GM18508 (cell line): ENCODE measurements at regions not wholly inside any gene's neighbourhood (a gene's known extent, or its start where the extent isn't known, plus 50 kb on each side); places are given as distances from the start of the nearest gene placed in this dataset.
"Not testable (repeated sequence)": the region's sequence is repeated elsewhere in the genome, so short reads cannot be mapped to it uniquely, and the experiment has no call there.

Experiments used
- ATAC-seq: cut with Tn5 transposase; IDR thresholded peaks from one replicate; pipeline ENCODE4 v1.9.1; 2021; ENCODE audit warnings: moderate number of reproducible peaks; ENCODE audit not compliant: insufficient read depth, unreplicated experiment

DNA sequence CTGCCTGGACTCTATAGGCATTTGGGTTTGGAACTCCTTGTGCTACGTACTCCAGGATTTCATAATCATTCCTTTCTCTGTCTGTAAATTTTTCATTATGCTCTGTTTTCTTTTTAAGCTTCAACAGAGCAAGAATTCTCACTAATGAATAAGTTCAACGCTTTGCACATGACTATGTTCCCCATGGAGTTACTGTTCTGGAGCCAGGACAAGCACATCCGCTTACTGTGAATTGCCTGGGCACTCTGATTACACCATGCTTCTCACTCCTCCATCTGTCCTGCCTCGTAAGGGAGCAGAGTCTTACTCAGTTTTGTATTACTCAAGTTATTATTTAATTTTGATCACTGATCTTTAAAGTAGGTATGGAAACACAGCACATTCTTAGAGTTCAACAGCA is 472.7 kb downstream of the RAP2B start:
- no peak for ATAC-seq

DNA sequence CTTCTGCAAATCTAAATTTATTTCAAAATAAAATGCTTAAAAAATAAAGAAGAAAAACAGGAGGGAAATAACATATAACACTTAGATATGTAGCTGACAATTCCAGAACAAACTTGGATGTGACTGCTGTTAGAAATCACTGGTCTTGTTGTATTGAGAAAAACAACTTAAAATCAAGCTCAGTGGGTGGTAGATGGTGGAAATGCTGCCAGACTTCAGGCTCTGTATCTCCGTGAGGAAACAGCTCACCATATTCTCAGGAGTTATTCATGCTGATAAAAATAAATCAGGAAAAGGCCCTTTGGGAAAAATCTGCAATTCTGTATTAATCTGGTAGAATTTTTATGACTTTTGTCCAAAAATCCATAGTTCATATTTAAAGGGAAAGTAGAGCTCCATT is 477.6 kb downstream of the RAP2B start:
- ATAC-seq = no peak

DNA sequence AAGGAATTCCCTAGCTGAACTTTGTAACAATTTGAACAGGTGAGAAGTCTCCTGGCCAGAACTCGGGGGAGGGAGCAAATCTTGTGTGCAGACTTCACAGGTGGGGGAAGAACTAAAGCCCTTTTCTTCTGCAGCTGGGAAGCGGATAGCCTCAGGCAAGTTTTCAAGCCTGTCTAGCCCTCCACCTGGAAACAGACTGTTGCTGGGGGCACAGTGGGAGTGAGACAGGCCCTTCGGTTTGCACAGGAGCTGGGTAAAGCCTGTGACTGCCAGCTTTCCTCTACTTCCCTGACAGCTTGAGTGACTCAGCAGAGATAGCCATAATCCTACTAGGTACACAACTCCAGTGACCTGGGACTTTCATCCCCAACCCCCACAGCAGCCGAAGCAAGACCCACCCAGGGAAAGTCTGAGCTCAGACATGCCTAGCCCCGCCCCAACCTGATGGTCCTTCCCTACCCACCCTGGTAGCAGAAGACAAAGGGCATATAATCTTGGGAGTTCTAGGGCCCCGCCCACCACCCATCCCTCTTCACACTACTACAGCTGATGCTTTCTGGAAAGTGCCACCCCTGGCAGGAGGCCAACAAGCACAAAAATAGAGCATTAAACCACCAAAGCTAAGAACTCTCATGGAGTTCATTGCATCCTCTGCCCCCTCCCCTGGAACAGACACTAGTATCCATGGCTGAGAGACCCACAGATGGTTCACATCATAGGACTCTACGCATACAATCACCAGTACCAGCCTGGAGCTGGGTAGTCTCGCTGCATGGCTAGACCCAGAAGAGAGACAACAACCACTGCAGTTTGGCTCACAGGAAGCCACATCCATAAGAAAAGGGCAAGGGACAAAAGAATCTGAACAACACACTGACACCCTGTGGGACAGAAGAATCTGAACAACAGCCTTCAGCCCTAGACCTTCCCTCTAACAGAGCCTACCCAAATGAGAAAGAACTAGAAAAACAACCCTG is 479.0 kb downstream of the RAP2B start:
- no peak for ATAC-seq

DNA sequence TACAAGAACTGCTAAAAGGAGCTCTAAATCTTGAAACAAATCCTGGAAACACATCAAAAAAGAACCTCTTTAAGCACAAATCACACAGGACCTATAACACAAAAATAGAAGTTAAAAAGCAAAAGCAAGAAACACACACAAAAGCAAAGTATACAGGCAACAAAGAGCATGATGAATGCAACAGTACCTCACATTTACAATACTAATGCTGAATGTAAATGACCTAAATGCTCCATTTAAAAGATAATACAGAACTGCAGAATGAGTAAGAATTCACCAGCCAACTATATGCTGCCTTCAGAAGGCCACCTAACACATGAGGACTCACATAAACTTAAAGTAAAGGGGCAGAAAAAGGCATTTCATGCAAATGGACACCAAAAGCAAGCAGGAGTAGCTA is 478.6 kb upstream of the ARHGEF26 start:
- ATAC-seq = not testable (repeated sequence)

DNA sequence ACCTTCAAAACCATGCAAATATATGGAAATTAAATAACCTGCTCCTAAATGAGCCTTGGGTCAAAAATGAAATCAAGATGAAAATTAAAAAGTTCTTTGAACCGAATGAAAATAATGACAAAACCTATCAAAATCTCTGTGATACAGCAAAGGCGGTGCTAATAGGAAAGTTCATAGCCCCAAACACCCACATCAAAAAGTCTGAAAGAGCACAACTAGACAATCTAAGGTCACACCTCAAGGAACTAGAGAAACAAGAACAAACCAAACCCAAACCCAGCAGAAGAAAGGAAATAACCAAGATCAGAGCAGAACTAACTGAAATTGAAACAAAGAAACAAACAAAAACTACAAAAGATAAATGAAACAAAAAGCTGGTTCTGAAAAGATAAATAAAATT is 477.7 kb upstream of the ARHGEF26 start:
- ATAC-seq = not testable (repeated sequence)

DNA sequence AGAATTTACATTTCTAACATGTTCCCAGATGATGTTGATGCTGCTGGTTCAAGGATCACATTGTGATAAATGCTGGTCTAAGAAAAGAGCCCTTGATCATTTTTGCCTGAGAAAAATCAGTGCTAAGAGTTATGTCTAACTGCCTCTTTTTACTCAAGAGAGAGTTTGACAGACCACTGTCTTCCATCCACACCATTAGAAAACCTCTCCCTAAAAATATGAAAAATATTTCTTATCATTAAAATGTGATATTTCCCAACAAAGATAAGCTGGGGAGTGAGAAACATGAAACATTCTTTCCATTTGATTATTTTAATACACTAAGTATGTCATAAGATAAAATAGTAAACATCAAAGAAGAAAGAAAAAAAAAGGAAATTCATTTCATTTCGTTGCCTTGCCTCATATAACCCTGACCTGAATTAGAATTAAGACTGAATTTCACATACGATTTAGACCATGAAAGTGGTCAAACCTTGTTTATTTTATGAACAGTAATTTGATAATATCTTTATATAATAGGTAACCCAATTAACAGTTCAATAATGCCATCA is 471.8 kb upstream of the ARHGEF26 start:
- no peak for ATAC-seq

DNA sequence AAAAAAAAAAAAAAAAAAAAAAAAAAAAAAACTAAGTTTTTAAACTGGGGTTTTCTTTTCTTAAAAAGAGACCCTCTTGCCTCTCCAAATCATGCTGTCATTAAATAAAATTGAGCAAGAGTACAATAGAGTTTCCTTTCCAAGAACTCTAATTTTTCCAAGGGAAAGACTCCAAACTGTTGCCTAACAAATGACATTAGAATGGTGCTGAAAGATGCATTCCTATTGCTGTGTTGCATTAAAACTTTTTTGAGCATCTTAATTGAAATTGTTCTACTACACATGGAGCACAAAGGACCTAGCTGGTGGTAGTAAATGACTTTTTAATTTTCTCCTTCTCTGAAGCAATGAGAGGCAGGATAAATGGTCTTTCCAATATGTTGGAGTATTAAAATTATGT is 469.1 kb upstream of the ARHGEF26 start:
- no peak for ATAC-seq

DNA sequence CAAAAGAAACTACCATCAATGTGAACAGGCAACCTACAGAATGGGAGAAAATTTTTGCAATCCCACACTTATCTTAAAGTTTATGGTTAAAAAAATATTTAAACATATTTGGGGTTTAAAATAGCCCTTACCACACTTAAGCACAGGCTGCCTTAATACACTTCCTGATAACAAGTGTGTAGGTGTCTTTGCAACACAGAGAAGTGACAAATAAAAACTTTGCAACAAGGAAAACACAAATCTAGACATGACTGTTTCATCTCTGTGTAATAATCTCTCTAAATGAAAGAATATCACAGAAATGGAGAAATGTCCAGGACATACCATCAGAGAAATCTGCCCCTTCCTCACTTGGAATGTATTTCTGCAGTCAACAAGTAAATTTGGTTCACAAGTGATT is 464.1 kb upstream of the ARHGEF26 start:
- no peak for ATAC-seq

DNA sequence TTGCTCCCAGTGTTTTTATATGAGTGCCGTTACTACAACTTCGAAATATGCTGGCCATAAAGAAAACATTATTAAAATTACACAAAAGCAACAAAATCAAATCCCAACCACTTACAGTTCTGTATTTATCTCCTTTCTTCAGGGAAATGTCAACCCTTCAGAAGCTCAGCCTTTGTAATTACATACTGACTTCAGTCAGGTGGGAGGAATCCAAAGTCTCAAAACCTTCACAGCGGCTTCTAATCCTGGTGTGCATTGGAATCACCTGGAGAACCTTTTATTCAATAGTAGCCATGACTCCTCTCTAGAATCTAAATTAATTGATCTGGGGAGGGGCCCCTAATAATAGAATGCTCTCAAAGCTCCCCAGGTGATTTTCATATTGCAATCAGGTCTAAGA is 463.7 kb upstream of the ARHGEF26 start:
- no peak for ATAC-seq

DNA sequence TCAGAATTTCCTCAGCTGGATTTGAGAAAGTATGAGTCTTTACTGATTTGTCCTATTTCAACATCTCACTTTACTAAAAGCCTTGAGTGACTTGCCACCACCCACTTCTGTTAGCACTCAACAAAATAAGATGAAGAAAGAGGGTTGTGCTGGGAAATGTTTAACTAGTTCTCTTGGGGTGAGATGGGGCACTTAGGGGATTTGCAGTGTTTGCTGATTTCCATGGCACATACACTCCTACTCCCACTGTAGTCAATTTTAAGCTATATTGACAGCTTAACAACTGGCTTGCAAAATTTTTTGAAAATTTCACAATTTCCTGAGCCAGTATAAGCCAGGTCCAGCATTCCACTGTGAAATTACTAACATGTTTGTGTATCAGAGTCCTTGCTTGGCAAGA is 463.1 kb upstream of the ARHGEF26 start:
- no peak for ATAC-seq

DNA sequence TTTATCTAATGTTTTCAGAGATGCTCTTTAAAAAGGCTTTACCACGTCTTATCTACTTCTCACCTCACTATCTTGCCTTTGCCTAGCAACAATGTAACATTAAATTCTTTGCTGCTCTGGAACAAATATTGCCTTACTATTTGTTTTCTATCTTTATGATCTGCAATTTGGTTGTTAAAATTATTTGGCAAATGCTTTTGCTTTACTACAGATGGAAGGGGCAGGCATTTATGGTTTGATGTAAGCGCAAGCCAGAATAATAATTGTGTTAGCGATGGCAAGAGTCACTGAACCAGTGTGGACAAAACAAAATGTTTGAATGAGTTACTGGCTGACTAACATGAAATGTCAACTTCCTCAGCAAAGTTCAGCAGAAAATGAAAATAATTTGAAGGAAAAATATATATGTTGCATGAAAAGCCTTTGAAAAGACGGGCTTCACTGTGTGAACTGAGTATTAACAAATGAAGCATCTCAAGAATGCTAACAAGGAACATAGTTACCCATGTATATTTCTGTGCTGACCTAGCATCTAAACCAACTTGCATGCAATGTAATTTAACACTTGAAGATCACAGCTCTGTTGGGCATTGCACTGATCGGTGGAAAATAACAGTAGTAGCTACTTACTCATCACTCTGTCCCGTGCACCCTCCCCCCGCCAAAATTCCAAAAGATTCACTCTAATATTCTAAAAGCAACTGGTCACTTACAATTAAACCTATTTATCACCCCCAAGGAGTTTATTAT is 454.0 kb upstream of the ARHGEF26 start:
- no peak for ATAC-seq

DNA sequence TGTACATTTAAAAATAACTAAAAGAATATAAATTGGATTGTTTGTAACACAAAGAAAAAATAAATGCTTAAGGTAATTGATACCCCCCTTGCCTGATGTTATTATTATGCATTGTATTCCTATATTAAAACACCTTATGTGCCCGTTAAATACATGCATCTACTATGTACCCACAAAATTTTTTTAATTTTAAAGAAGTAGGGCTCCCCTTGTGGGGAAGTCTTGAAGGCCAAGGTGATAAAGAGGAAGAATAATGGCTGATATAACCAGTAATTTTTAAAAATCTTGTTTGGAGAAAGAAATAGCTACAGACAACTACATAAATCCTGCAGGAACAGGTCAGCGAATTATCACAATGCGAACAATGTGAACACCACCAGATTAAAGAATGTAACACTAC is 451.7 kb upstream of the ARHGEF26 start:
- no peak for ATAC-seq

DNA sequence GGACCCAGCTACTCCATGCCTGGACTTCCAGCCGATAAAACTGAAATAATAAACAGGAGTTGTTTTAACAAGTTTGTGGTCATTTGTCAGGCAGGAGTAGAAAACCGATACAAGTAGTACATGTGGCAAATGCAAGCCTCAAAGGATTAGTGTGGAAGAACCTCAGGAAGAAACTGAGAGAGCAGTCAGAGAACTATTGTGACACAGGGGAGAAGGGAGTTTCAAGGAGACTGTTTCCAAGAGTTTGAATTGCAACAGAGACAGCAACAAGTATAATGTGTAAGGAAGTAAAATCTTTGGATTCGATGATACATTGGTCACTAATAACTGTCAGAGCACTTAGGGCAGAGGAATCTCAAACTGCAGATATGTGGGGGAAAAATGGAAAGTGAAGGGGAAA is 450.6 kb upstream of the ARHGEF26 start:
- ATAC-seq = no peak

DNA sequence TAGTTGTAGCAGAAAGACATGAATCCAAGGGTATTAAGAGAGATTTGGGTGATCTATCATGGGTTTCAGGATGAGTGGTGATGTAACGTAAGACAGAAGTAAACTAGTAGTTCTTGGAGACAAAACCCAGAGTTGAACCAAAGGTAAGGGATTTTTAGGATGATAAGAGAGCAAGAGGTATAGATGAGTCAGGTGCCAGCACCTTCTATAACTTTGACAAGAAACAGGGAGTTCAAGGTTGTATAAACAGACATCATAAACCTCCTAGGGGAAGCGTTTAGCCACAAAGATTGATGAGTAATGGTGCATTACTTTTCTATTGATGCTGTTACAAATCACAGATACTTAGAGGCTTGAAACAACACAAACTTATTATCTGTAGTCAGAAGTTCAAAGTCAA is 447.3 kb upstream of the ARHGEF26 start:
- no peak for ATAC-seq

DNA sequence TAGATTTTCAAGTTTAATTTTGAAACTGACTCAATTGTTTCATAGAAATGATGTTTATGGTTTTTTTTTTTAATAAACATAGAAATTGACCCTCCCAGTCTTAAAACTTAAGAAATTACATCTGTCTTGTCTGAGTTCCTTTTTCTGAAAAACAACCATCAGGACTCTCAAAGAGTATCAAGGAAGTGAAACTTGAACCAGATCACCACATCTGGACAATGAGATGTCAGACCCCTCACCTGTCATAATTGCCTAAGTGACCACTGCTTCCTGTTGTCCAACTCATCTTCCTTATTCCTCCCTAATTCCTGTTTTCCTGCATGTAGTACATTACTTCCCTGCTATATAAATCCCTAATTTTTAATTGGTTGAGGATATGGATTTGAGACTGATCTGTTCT is 441.5 kb upstream of the ARHGEF26 start:
- no peak for ATAC-seq

DNA sequence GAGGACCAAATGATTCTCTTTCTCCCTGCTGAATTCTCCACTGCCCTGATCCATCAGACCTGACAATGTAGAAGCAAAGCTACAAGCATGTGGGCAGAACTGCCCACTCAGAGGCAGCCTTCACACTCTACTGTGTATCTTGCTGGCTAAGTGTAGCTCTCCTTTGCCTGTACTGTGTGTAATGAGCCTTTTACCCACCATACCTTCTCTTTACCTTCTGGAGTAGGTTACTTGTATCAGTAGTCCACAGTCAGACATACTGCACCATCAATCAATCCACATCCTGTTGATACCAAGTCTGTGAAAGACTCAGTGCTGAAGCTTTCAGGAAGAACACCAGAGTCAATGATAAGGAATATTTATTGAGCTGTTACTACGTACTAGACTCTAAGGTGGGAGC is 440.7 kb upstream of the ARHGEF26 start:
- no peak for ATAC-seq

DNA sequence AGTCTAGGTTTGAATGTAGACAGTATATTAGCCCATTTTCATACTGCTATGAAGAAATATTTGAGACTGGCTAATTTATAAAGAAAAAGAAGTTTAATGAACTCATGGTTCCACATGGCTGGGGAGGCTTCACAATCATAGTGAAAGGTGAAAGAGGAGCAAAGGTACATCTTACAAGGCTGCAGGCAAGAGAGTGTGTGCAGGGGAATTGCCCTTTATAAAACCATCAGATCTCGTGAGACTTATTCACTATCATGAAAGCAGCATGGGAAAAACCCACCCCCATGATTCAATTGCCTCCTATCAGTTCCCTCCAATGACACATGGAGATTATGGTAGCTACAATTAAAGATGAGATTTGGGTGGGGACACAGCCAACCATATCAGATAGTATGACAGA is 440.1 kb upstream of the ARHGEF26 start:
- ATAC-seq = no peak

DNA sequence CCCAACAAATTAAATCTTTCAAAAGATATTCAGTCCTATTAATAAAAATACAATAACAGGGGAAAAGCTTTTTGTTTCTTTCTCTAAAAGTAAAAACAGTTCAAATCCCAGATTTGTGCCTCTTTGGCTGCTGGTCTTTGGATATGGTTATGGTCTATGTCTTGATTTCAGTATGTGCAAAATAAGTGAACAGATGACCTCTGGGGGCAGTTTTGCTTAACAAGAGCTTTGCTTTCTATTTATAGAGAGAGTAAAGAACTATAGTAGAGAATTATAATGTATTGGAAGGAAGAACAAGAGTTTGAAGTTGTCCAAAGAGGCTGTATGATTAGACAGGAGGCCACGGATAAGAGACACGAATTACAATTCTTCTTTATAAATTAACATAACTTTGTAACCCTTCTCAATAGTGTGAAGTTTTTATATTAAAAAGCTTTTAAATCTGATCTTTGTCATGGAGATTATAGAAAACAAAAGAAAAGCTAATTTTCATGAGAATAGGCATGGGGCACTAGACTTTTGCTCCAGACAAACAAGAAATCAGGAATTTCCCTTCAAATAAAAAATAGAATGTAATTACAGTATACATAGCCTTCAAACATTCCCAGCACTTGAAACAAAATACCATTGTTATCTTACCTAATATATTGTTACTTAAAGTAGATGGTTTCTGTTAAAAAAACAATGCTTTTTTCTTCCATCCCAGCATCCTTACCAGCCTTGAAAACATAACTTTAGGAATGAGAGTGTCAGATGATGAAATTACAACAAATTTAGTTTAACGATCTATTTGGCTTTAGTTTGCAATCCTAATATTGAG is 432.7 kb upstream of the ARHGEF26 start:
- ATAC-seq = no peak

DNA sequence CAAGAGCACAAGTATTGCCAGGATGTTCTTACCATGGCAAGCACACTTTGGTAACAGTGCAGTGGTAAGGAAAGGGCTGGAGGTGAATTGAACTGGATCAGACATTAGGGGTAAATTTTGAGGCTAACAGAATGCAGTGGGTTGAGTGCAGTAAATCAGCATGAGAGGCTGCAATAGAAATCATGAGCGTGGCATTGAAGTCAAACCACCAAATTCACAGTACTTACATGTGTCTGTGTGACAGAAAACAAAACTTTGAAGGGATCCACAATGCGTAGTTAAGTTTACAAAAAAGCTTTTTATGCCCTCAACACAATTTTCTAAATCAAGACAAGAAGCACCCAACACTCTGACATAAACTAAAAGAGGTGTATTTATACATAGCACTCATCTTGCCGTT is 428.0 kb upstream of the ARHGEF26 start:
- ATAC-seq = no peak

DNA sequence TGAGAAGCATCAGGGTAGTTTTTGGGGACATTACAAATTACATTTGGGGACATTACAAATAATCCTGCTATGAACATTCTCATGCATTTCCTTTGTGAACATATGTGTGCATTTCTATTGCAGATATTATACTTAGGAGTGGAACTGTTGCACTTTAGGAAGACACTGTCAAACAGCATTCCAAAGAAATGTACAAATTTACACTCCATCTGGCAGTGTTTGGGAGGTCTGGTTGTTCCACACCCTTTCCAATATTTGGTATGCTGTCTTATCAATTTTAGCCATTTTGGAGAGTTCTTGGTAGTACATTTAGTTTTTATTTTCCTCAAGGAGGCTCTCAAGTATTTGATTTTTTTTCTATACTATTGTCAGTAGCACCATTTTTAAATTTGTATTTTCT is 419.1 kb upstream of the ARHGEF26 start:
- no peak for ATAC-seq
